ENCODE measurements at regions not wholly inside any gene's neighbourhood (a gene's known extent, or its start where the extent isn't known, plus 50 kb on each side); places are given as distances from the start of the nearest gene placed in this dataset.

GRCh38 chr22:48240148-48240934, 1477.9 kb downstream of the TBC1D22A start:
- no peaks in the 10 kb centered on the region for H3K9me3 ChIP-seq (ENCODE audit: low read depth, low read length)
- no peak overlapping the region for H3K4me3 ChIP-seq (ENCODE audit: low read length)
- no peaks in the 10 kb centered on the region for H3K4me1 ChIP-seq (ENCODE audit: insufficient read depth, low read length)
- H3K27me3 ChIP-seq (ENCODE audit: insufficient read depth, low read length): no peaks in the 10 kb centered on the region

GRCh38 chr22:48239461-48240147, 1477.2 kb downstream of the TBC1D22A start:
- Histone ChIP-seq H3K27me3 (ENCODE audit: insufficient read depth, low read length) (no peaks in the 10 kb centered on the region), H3K9me3 (ENCODE audit: low read depth, low read length) (no peaks in the 10 kb centered on the region), H3K4me1 (ENCODE audit: insufficient read depth, low read length) (no peaks in the 10 kb centered on the region), H3K4me3 (ENCODE audit: low read length) (no peak overlapping the region)

GRCh38 chr22:48238966-48239365, 1476.5 kb downstream of the TBC1D22A start:
- peaks cover 1% of the 10 kb centered on the region for H3K9me3 ChIP-seq (ENCODE audit: low read depth, low read length)
- no peak overlapping the region for H3K4me3 ChIP-seq (ENCODE audit: low read length)
- H3K4me1 ChIP-seq (ENCODE audit: insufficient read depth, low read length): no peaks in the 10 kb centered on the region

GRCh38 chr22:48238284-48238915, 1476.0 kb downstream of the TBC1D22A start:
- Histone ChIP-seq H3K27me3 (ENCODE audit: insufficient read depth, low read length) (no peaks in the 10 kb centered on the region), H3K4me3 (ENCODE audit: low read length) (no peak overlapping the region), H3K9me3 (ENCODE audit: low read depth, low read length) (peaks cover 7% of the 10 kb centered on the region), H3K4me1 (ENCODE audit: insufficient read depth, low read length) (no peaks in the 10 kb centered on the region)

More at GRCh38 chr22:48238966-48239365, 1476.5 kb downstream of the TBC1D22A start:
- H3K27me3 ChIP-seq (ENCODE audit: insufficient read depth, low read length): no peaks in the 10 kb centered on the region

- H3K9me3 ChIP-seq (ENCODE audit: low read depth, low read length): peaks cover 8% of the 10 kb centered on the region
- H3K27me3 ChIP-seq (ENCODE audit: insufficient read depth, low read length): no peaks in the 10 kb centered on the region
- H3K4me1 ChIP-seq (ENCODE audit: insufficient read depth, low read length): no peaks in the 10 kb centered on the region
- H3K4me3 ChIP-seq (ENCODE audit: low read length): no peak overlapping the region
These were observed 1475.2 kb downstream of the TBC1D22A start for GRCh38 chr22:48237466-48238283.

GRCh38 chr22:48236261-48236660, 1473.8 kb downstream of the TBC1D22A start:
- H3K4me1 ChIP-seq (ENCODE audit: insufficient read depth, low read length): no peaks in the 10 kb centered on the region
- H3K4me3 ChIP-seq (ENCODE audit: low read length): no peak overlapping the region
- H3K9me3 ChIP-seq (ENCODE audit: low read depth, low read length): peaks cover 15% of the 10 kb centered on the region
- H3K27me3 ChIP-seq (ENCODE audit: insufficient read depth, low read length): no peaks in the 10 kb centered on the region

- no peak overlapping the region for H3K4me3 ChIP-seq (ENCODE audit: low read length)
- peaks cover 15% of the 10 kb centered on the region for H3K9me3 ChIP-seq (ENCODE audit: low read depth, low read length)
- H3K27me3 ChIP-seq (ENCODE audit: insufficient read depth, low read length): no peaks in the 10 kb centered on the region
- H3K4me1 ChIP-seq (ENCODE audit: insufficient read depth, low read length): no peaks in the 10 kb centered on the region
These were observed 1473.3 kb downstream of the TBC1D22A start for GRCh38 chr22:48235744-48236143.

- H3K9me3 ChIP-seq (ENCODE audit: low read depth, low read length): peaks cover 15% of the 10 kb centered on the region
- H3K4me3 ChIP-seq (ENCODE audit: low read length): no peak overlapping the region
- H3K4me1 ChIP-seq (ENCODE audit: insufficient read depth, low read length): no peaks in the 10 kb centered on the region
- no peaks in the 10 kb centered on the region for H3K27me3 ChIP-seq (ENCODE audit: insufficient read depth, low read length)
These were observed 1471.6 kb downstream of the TBC1D22A start for GRCh38 chr22:48234011-48234410.

- Histone ChIP-seq H3K9me3 (ENCODE audit: low read depth, low read length) (peaks cover 15% of the 10 kb centered on the region), H3K4me3 (ENCODE audit: low read length) (no peak overlapping the region), H3K27me3 (ENCODE audit: insufficient read depth, low read length) (no peaks in the 10 kb centered on the region), H3K4me1 (ENCODE audit: insufficient read depth, low read length) (no peaks in the 10 kb centered on the region)
These were observed 1471.1 kb downstream of the TBC1D22A start for GRCh38 chr22:48233586-48233985.

- H3K27me3 ChIP-seq (ENCODE audit: insufficient read depth, low read length): no peaks in the 10 kb centered on the region
- H3K4me3 ChIP-seq (ENCODE audit: low read length): no peak overlapping the region
- no peaks in the 10 kb centered on the region for H3K4me1 ChIP-seq (ENCODE audit: insufficient read depth, low read length)
- peaks cover 9% of the 10 kb centered on the region for H3K9me3 ChIP-seq (ENCODE audit: low read depth, low read length)
These were observed 1466.0 kb downstream of the TBC1D22A start for GRCh38 chr22:48228468-48228867.

GRCh38 chr22:48227341-48228018, 1465.0 kb downstream of the TBC1D22A start:
- peaks cover 5% of the 10 kb centered on the region for H3K9me3 ChIP-seq (ENCODE audit: low read depth, low read length)
- no peak overlapping the region for H3K4me3 ChIP-seq (ENCODE audit: low read length)
- no peaks in the 10 kb centered on the region for H3K4me1 ChIP-seq (ENCODE audit: insufficient read depth, low read length)
- no peaks in the 10 kb centered on the region for H3K27me3 ChIP-seq (ENCODE audit: insufficient read depth, low read length)

- H3K4me3 ChIP-seq (ENCODE audit: low read length): no peak overlapping the region
- H3K27me3 ChIP-seq (ENCODE audit: insufficient read depth, low read length): no peaks in the 10 kb centered on the region
- H3K4me1 ChIP-seq (ENCODE audit: insufficient read depth, low read length): no peaks in the 10 kb centered on the region
- H3K9me3 ChIP-seq (ENCODE audit: low read depth, low read length): no peaks in the 10 kb centered on the region
These were observed 1463.9 kb downstream of the TBC1D22A start for GRCh38 chr22:48226026-48227013.

- Histone ChIP-seq H3K4me1 (ENCODE audit: insufficient read depth, low read length) (no peaks in the 10 kb centered on the region), H3K4me3 (ENCODE audit: low read length) (no peak overlapping the region), H3K27me3 (ENCODE audit: insufficient read depth, low read length) (peaks cover 3% of the 10 kb centered on the region), H3K9me3 (ENCODE audit: low read depth, low read length) (no peaks in the 10 kb centered on the region)
These were observed 1461.9 kb downstream of the TBC1D22A start for GRCh38 chr22:48224332-48224731.

All from mononuclear cell (primary cell).